PC-9 (cell line): ENCODE measurements at regions not wholly inside any gene's neighbourhood (a gene's known extent, or its start where the extent isn't known, plus 50 kb on each side); places are given as distances from the start of the nearest gene placed in this dataset.

ENCODE experiments used
- BruUV-seq: library from RNA; stranded (reverse); fragments of 400-500 nt; replicated peaks from 2 replicates; lab custom pipeline; 2021; lab: Mats Ljungman, UMichigan
- CTCF ChIA-PET: fragments of 300-600 bp; sonication (Branson Sonifier 250); formaldehyde crosslinking; loops from one replicate; lab custom pipeline; 2022; ENCODE audit warnings: antibody characterized with exemption; lab: Charles Lee
- POLR2A ChIA-PET: fragments of 300-600 bp; sonication (Branson Sonifier 250); formaldehyde crosslinking; loops from one replicate; lab custom pipeline; 2022; ENCODE audit warnings: antibody characterized with exemption; ENCODE audit not compliant: unreplicated experiment; lab: Charles Lee
- DNase-seq, 2 experiments: peaks; one replicate each; pipeline versions ENCODE4 v3.0.0 to v3.0.0-alpha.2; 2015 to 2022; ENCODE audit warnings: mixed read lengths in 1 of 2
- H2AFZ ChIP-seq: fragments of 200-600 bp; sonication (generic); 2 replicates; pipeline ENCODE4 v1.8.1; 2017; ENCODE audit warnings: antibody characterized with exemption
- H3F3A ChIP-seq: fragments of 200-600 bp; sonication (generic); 2 replicates; pipeline ENCODE4 v1.8.1; 2017; ENCODE audit warnings: antibody characterized with exemption, mild to moderate bottlenecking, low read depth; ENCODE audit not compliant: insufficient read depth
- H3K27ac ChIP-seq: fragments of 200-600 bp; sonication (generic); 2 replicates; pipeline ENCODE4 v1.6.1; 2016; ENCODE audit warnings: mixed run types
- H3K27me3 ChIP-seq: fragments of 200-600 bp; sonication (generic); 2 replicates; pipeline ENCODE4 v1.6.1; 2016; ENCODE audit warnings: low read depth, mixed run types; ENCODE audit not compliant: insufficient read depth
- H3K36me3 ChIP-seq: fragments of 200-600 bp; sonication (generic); 2 replicates; pipeline ENCODE4 v1.6.1; 2016; ENCODE audit warnings: low read depth, mixed run types
- H3K4me1 ChIP-seq: fragments of 200-600 bp; sonication (generic); replicated peaks from 2 replicates; pipeline ENCODE4 v1.6.1; 2016; ENCODE audit warnings: mixed run types; ENCODE audit not compliant: insufficient read depth
- H3K4me2 ChIP-seq: fragments of 200-600 bp; sonication (generic); 2 replicates; pipeline ENCODE4 v1.6.1; 2017; ENCODE audit warnings: mixed run types
- H3K4me3 ChIP-seq: fragments of 200-600 bp; sonication (generic); 2 replicates; pipeline ENCODE4 v1.6.1; 2016; ENCODE audit warnings: mixed run types
- H3K79me2 ChIP-seq: fragments of 200-600 bp; sonication (generic); 2 replicates; pipeline ENCODE4 v1.6.1; 2017; ENCODE audit warnings: low read depth, mixed run types
- H3K9me2 ChIP-seq: fragments of 200-600 bp; sonication (generic); 2 replicates; pipeline ENCODE4 v1.8.1; 2017; ENCODE audit warnings: mild to moderate bottlenecking; ENCODE audit not compliant: insufficient read depth
- H3K9me3 ChIP-seq: fragments of 200-600 bp; sonication (generic); 2 replicates; pipeline ENCODE4 v1.8.1; 2016; ENCODE audit warnings: low read depth; ENCODE audit not compliant: insufficient read depth
- H4K20me1 ChIP-seq: fragments of 200-600 bp; sonication (generic); 2 replicates; pipeline ENCODE4 v1.8.1; 2017; ENCODE audit not compliant: insufficient read depth
- EZH2 ChIP-seq: fragments of 200-600 bp; sonication (generic); IDR thresholded peaks from 2 replicates; pipeline ENCODE4 v1.8.0; 2017; ENCODE audit warnings: antibody characterized with exemption, low read depth
- intact Hi-C: fragments of 100-400 bp; cut with micrococcal nuclease; formaldehyde crosslinking; loops from one replicate; pipeline ENCODE4 v1.10.0; 2022; ENCODE audit not compliant: unreplicated experiment
- TF ChIP-seq, protein P1 (sequence below): fragments of 200-600 bp; sonication (generic); conservative IDR thresholded peaks from 2 replicates; pipeline ENCODE4 v1.6.1; 2017; ENCODE audit warnings: mixed run types, antibody characterized with exemption, mild to moderate bottlenecking, moderate library complexity

DNA sequence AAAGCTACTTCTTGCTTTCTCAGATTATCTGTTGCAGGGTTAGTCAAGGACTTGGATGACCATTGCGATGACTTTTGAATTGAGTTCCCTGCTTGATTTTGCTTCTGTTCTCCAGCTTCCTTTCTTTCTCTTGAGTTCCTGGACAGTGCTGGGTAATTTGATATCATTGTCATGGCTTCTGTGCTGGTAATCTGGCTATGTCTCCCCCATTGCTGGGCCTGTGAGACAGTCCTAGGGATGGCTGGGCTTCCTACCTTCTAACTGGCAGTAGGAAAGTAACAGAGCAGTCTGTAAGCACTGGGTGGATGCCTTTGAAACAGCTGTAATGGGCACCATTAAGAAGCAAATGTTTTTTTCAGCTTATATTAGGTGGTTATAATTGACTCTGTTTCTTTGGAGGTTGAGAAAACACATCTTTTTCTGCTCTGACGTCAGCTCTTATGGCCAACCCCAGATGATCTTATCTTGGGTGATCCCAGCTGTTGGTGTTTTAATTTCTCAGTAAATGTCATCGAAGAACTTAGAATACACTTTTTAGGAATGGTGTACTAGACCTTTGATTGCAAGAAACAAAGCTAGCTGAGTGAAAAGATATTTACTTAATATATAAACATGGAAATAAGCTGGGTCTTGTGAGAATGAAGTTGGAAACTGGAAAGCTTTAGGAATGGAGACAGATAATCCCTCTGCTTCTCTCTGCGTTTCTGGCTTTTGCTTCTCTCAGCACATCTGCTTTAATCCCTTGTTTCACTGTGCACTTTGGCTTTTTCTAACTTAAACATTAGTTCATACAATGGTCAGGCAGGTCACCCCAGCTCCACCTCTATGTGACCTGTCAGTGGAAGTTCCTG is 195.0 kb upstream of the MAN1A1 start:
- Histone ChIP-seq H3F3A (peaks cover 11% of the 10 kb centered on the region; the same call in 1 of the 2 replicates), H3K27ac (no peak overlapping the region), H3K36me3 (no peaks in the 10 kb centered on the region), H3K4me1 (peaks cover 15% of the 10 kb centered on the region), H3K4me2 (no peak overlapping the region), H2AFZ (no peak overlapping the region), H3K79me2 (no peaks in the 10 kb centered on the region), H4K20me1 (no peaks in the 10 kb centered on the region), H3K27me3 (no peaks in the 10 kb centered on the region), H3K4me3 (no peak overlapping the region), H3K9me2 (no peaks in the 10 kb centered on the region; the same call in 1 of the 2 replicates), H3K9me3 (peaks cover 4% of the 10 kb centered on the region; the same call in 1 of the 2 replicates)
- CTCF ChIA-PET: no interaction called here
- no peak for DNase-seq
- no peak for TF ChIP-seq EZH2
- TF ChIP-seq, protein P1, sequence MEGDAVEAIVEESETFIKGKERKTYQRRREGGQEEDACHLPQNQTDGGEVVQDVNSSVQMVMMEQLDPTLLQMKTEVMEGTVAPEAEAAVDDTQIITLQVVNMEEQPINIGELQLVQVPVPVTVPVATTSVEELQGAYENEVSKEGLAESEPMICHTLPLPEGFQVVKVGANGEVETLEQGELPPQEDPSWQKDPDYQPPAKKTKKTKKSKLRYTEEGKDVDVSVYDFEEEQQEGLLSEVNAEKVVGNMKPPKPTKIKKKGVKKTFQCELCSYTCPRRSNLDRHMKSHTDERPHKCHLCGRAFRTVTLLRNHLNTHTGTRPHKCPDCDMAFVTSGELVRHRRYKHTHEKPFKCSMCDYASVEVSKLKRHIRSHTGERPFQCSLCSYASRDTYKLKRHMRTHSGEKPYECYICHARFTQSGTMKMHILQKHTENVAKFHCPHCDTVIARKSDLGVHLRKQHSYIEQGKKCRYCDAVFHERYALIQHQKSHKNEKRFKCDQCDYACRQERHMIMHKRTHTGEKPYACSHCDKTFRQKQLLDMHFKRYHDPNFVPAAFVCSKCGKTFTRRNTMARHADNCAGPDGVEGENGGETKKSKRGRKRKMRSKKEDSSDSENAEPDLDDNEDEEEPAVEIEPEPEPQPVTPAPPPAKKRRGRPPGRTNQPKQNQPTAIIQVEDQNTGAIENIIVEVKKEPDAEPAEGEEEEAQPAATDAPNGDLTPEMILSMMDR: no peak
- no TSS peak for BruUV-seq
- intact Hi-C loops: loop anchor here (5.0 kb wide), 1 partner anchor 183 kb away; no protein-coding TSS in a partner anchor
- POLR2A ChIA-PET: interaction anchor here (0.6 kb wide), 2 partner anchors 196 to 467 kb away, joined by 3 to 4 read pairs; no protein-coding TSS in a partner anchor

DNA sequence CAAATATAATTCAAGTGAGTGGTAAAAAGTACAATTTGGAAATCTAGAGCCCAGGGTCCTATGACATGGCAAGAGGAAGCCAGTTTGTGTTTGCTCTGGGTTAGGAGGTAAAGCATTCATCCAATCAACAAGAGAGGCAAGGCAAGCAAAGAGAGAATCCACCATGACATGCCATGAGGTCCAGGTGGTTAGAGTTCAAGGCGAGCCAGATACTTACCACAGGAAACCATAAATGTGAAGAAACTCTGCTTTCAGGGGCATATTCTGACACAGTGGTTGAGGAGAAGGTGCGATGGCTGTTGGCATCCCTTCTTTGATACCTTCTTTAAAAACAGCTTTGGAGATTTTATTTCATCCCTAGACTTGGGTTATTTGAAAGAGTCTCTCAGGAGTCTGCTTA is 193.8 kb upstream of the MAN1A1 start:
- H3K9me2 ChIP-seq: no peaks in the 10 kb centered on the region; the same call in 1 of the 2 replicates
- intact Hi-C loops: loop anchor here (5.0 kb wide), 1 partner anchor 184 kb away; no protein-coding TSS in a partner anchor
- DNase-seq: no peak

DNA sequence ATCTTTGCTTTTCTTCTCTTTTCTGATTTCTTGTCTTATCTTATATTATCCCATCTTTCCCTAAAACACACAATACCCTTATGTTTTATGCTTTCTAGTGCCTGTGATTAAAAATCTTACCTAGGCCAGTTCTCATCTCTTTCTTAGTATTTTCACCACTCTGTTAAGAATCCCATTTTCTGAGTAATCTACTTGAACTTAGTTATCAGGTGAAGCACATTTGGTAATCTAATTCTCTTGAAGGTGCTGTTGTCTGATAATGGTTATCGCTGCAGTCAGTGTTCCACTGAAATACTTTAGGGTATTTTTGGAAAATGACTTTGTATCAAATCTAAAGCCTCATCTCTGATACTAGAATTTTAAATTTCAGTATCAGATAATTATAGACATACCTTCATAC is 192.5 kb upstream of the MAN1A1 start:
- H3K9me2 ChIP-seq: no peaks in the 10 kb centered on the region; the same call in 1 of the 2 replicates
- BruUV-seq: no TSS peak
- H3K36me3 ChIP-seq: no peaks in the 10 kb centered on the region
- intact Hi-C loops: loop anchor here (5.0 kb wide), 1 partner anchor 185 kb away; no protein-coding TSS in a partner anchor
- DNase-seq: no peak
- H3K4me2 ChIP-seq: no peak overlapping the region
- H3K4me1 ChIP-seq: peaks cover 15% of the 10 kb centered on the region
- H2AFZ ChIP-seq: no peak overlapping the region
- CTCF ChIA-PET: no interaction called here
- peaks cover 4% of the 10 kb centered on the region; the same call in 1 of the 2 replicates for H3K9me3 ChIP-seq
- no peaks in the 10 kb centered on the region for H4K20me1 ChIP-seq
- H3K79me2 ChIP-seq: no peaks in the 10 kb centered on the region
- no peak overlapping the region for H3K27ac ChIP-seq
- no peak overlapping the region for H3K4me3 ChIP-seq
- POLR2A ChIA-PET: no interaction called here
- TF ChIP-seq EZH2: no peak
- TF ChIP-seq, protein P1: no peak
- H3F3A ChIP-seq: peaks cover 11% of the 10 kb centered on the region; the same call in 1 of the 2 replicates
- no peaks in the 10 kb centered on the region for H3K27me3 ChIP-seq

More for the DNA sequence above, 193.8 kb upstream of the MAN1A1 start:
- ChIA-PET CTCF (no interaction called here), POLR2A (no interaction called here)
- no peak for TF ChIP-seq EZH2
- TF ChIP-seq, protein P1: no peak
- no peaks in the 10 kb centered on the region for H3K27me3 ChIP-seq
- H2AFZ ChIP-seq: no peak overlapping the region
- H3K4me1 ChIP-seq: peaks cover 15% of the 10 kb centered on the region
- no peak overlapping the region for H3K27ac ChIP-seq
- H3K9me3 ChIP-seq: peaks cover 4% of the 10 kb centered on the region; the same call in 1 of the 2 replicates
- H3F3A ChIP-seq: peaks cover 11% of the 10 kb centered on the region; the same call in 1 of the 2 replicates
- no TSS peak for BruUV-seq
- no peaks in the 10 kb centered on the region for H3K79me2 ChIP-seq
- no peaks in the 10 kb centered on the region for H4K20me1 ChIP-seq
- no peak overlapping the region for H3K4me2 ChIP-seq
- no peak overlapping the region for H3K4me3 ChIP-seq
- H3K36me3 ChIP-seq: no peaks in the 10 kb centered on the region
